IMR-90 (cell line): ENCODE measurements at regions not wholly inside any gene's neighbourhood (a gene's known extent, or its start where the extent isn't known, plus 50 kb on each side); places are given as distances from the start of the nearest gene placed in this dataset.

Experiments
- ATAC-seq: fragments of 200-7000 bp; cut with Tn5 transposase; 2 replicates; pipeline ENCODE4 v1.9.1; 2020; ENCODE audit warnings: low read depth, mild to moderate bottlenecking, moderate library complexity
- BruUV-seq: library from RNA; stranded (reverse); fragments of 400-500 nt; replicated peaks from 2 replicates; lab custom pipeline; 2021; lab: Mats Ljungman, UMichigan
- CTCF ChIA-PET: fragments of 300-600 bp; formaldehyde crosslinking; extraction: SDS; loops from one replicate; lab custom pipeline; 2021; ENCODE audit warnings: antibody characterized with exemption; lab: Yijun Ruan, JAX
- POLR2A ChIA-PET: fragments of 300-600 bp; sonication (Branson Sonifier 250); formaldehyde crosslinking; loops from one replicate; lab custom pipeline; 2022; ENCODE audit warnings: antibody characterized with exemption; ENCODE audit not compliant: unreplicated experiment; lab: Charles Lee
- DNase-seq: peaks from one replicate; pipeline ENCODE4 v3.0.0; 2013
- H2AFZ ChIP-seq: replicated peaks from 2 replicates; pipeline ENCODE3; 2013; ENCODE audit warnings: low read length, mild to moderate bottlenecking; ENCODE audit not compliant: poor library complexity
- H2AK5ac ChIP-seq: 2 replicates; pipeline ENCODE4 v1.6.1; 2013; ENCODE audit warnings: low read depth, low read length, inconsistent platforms
- H2AK9ac ChIP-seq: replicated peaks from 2 replicates; pipeline ENCODE3; 2013; ENCODE audit warnings: mild to moderate bottlenecking, low read depth, low read length, moderate library complexity; ENCODE audit not compliant: poor library complexity
- H2BK120ac ChIP-seq: 2 replicates; pipeline ENCODE4 v1.6.1; 2013; ENCODE audit warnings: low read depth, low read length, inconsistent platforms
- H2BK15ac ChIP-seq: 3 replicates; pipeline ENCODE4 v1.6.1; 2013; ENCODE audit warnings: low read depth, low read length, inconsistent platforms
- H2BK20ac ChIP-seq: 2 replicates; pipeline ENCODE4 v1.6.1; 2013; ENCODE audit warnings: low read depth, mild to moderate bottlenecking, inconsistent platforms, low read length, moderate library complexity
- H2BK5ac ChIP-seq: 2 replicates; pipeline ENCODE4 v1.6.1; 2013; ENCODE audit warnings: mild to moderate bottlenecking, low read depth, low read length, inconsistent platforms; ENCODE audit not compliant: poor library complexity, severe bottlenecking
- H3K14ac ChIP-seq: replicated peaks from 2 replicates; pipeline ENCODE4 v1.6.1; 2013; ENCODE audit warnings: low read depth, low read length, inconsistent platforms
- H3K18ac ChIP-seq: 2 replicates; pipeline ENCODE4 v1.6.1; 2013; ENCODE audit warnings: low read depth, low read length, control low read depth
- H3K23ac ChIP-seq: 2 replicates; pipeline ENCODE4 v1.6.1; 2013; ENCODE audit warnings: low read depth, low read length, inconsistent platforms
- H3K27ac ChIP-seq: 2 replicates; pipeline ENCODE4 v1.5.1; 2013; ENCODE audit warnings: mild to moderate bottlenecking, control low read depth, low read length; ENCODE audit not compliant: insufficient read depth
- H3K27me3 ChIP-seq: 2 replicates; pipeline ENCODE4 v1.6.1; 2013; ENCODE audit warnings: low read length; ENCODE audit not compliant: control insufficient read depth, insufficient read depth
- H3K36me3 ChIP-seq: 2 replicates; pipeline ENCODE4 v1.6.1; 2013; ENCODE audit warnings: low read length, mixed read lengths; ENCODE audit not compliant: control insufficient read depth, insufficient read depth
- H3K4ac ChIP-seq: 2 replicates; pipeline ENCODE4 v1.6.1; 2013; ENCODE audit warnings: low read depth, low read length, inconsistent platforms
- H3K4me1 ChIP-seq: 2 replicates; pipeline ENCODE4 v1.6.1; 2013; ENCODE audit warnings: low read length, mixed read lengths; ENCODE audit not compliant: control insufficient read depth, insufficient read depth
- H3K4me2 ChIP-seq: 2 replicates; pipeline ENCODE4 v1.6.1; 2013; ENCODE audit warnings: low read depth, mild to moderate bottlenecking, control low read depth, low read length, moderate library complexity
- H3K4me3 ChIP-seq: 2 replicates; pipeline ENCODE4 v1.5.1; 2013; ENCODE audit warnings: low read depth, mild to moderate bottlenecking, control low read depth, low read length, moderate library complexity; ENCODE audit not compliant: insufficient read depth
- H3K56ac ChIP-seq: 2 replicates; pipeline ENCODE4 v1.6.1; 2013; ENCODE audit warnings: low read length, inconsistent platforms; ENCODE audit not compliant: insufficient read depth; ENCODE audit errors: extremely low read depth
- H3K79me1 ChIP-seq, 2 experiments: 2 replicates each; pipeline ENCODE4 v1.6.1; 2013; ENCODE audit warnings: low read length in 2 of 2, inconsistent platforms in 1 of 2, low read depth in 1 of 2
- H3K9ac ChIP-seq: 2 replicates; pipeline ENCODE4 v1.6.1; 2013; ENCODE audit warnings: low read depth, low read length, control low read depth
- H3K9me1 ChIP-seq: 2 replicates; pipeline ENCODE4 v1.6.1; 2013; ENCODE audit warnings: low read length, inconsistent platforms; ENCODE audit not compliant: insufficient read depth
- H3K9me3 ChIP-seq: 2 replicates; pipeline ENCODE4 v1.6.1; 2013; ENCODE audit warnings: low read length; ENCODE audit not compliant: control insufficient read depth, insufficient read depth
- H4K20me1 ChIP-seq: 2 replicates; pipeline ENCODE4 v1.6.1; 2013; ENCODE audit warnings: low read length, inconsistent platforms; ENCODE audit not compliant: insufficient read depth
- H4K5ac ChIP-seq: 2 replicates; pipeline ENCODE4 v1.6.1; 2013; ENCODE audit warnings: mild to moderate bottlenecking, low read depth, low read length, control low read depth
- H4K8ac ChIP-seq, 2 experiments: 2 replicates each; pipeline ENCODE4 v1.6.1; 2013; ENCODE audit warnings: low read depth in 2 of 2, low read length in 2 of 2, control low read depth in 1 of 2, inconsistent platforms in 1 of 2
- H4K91ac ChIP-seq: 2 replicates; pipeline ENCODE4 v1.6.1; 2013; ENCODE audit warnings: low read depth, low read length, inconsistent platforms; ENCODE audit not compliant: insufficient read depth
- BHLHE40 ChIP-seq: fragments of 150-350 bp; IDR thresholded peaks from 2 replicates; pipeline ENCODE4 v1.6.1; 2016; ENCODE audit warnings: mild to moderate bottlenecking, low read depth, low read length
- CHD1 ChIP-seq: IDR thresholded peaks from 2 replicates; pipeline ENCODE4 v1.6.1; 2012; ENCODE audit warnings: low read depth, low read length, improper control_type of control experiment
- CTCF ChIP-seq: conservative IDR thresholded peaks from 2 replicates; pipeline ENCODE4 v1.5.1; 2012; ENCODE audit warnings: mild to moderate bottlenecking, low read depth, low read length, improper control_type of control experiment
- ELK1 ChIP-seq: fragments of 150-350 bp; IDR thresholded peaks from 2 replicates; pipeline ENCODE4 v1.6.1; 2016; ENCODE audit warnings: low read depth, mild to moderate bottlenecking, low read length, moderate library complexity, borderline replicate concordance
- MAZ ChIP-seq: IDR thresholded peaks from 2 replicates; pipeline ENCODE4 v1.6.1; 2012; ENCODE audit warnings: low read depth, mild to moderate bottlenecking, low read length, improper control_type of control experiment, moderate library complexity, borderline replicate concordance
- NFE2L2 ChIP-seq: fragments of 150-350 bp; IDR thresholded peaks from 2 replicates; pipeline ENCODE4 v1.6.1; 2016; ENCODE audit warnings: low read depth, mild to moderate bottlenecking, low read length
- POLR2A ChIP-seq: IDR thresholded peaks from 2 replicates; pipeline ENCODE4 v1.6.1; 2012; ENCODE audit warnings: mild to moderate bottlenecking, low read depth, low read length
- RAD21 ChIP-seq: IDR thresholded peaks from 2 replicates; pipeline ENCODE4 v1.6.1; 2012; ENCODE audit warnings: low read length, improper control_type of control experiment
- RCOR1 ChIP-seq: IDR thresholded peaks from 2 replicates; pipeline ENCODE4 v1.6.1; 2012; ENCODE audit warnings: mild to moderate bottlenecking, low read length, improper control_type of control experiment; ENCODE audit not compliant: insufficient replicate concordance
- WGBS, 2 experiments: methylation state at CpG; one replicate each; pipeline versions ENCODE4 v1.1.5 to v1.1.7; 2013; ENCODE audit warnings: missing lambda C conversion rate in 2 of 2; ENCODE audit not compliant: insufficient read length in 1 of 2; ENCODE audit errors: extremely low coverage in 2 of 2; 5-methylcytosine and 5-hydroxymethylcytosine counted together
- dilution Hi-C: fragments of 300-500 bp; cut with HindIII; formaldehyde crosslinking; loops from one replicate; pipeline ENCODE4 v1.14.3; 2018; ENCODE audit warnings: low sequenced_read_pairs; ENCODE audit not compliant: unreplicated experiment
- in situ Hi-C: fragments of 300-500 bp; cut with MboI; formaldehyde crosslinking; loops from 3 replicates; pipeline ENCODE4 v1.14.3; 2019; ENCODE audit warnings: low sequenced_read_pairs, inconsistent platforms, mixed read lengths
- intact Hi-C: fragments of 100-400 bp; cut with micrococcal nuclease; formaldehyde crosslinking; loops from 2 replicates; pipeline ENCODE4 v1.10.0; 2022

GRCh38 chr3:145721273-145721805 lies 439.6 kb downstream of the PLOD2 start:
- no peak for DNase-seq
- Histone ChIP-seq H3K4ac (no peak overlapping the region), H4K5ac (no peak overlapping the region), H2AK9ac (no peak overlapping the region), H3K27me3 (no peaks in the 10 kb centered on the region), H4K8ac (no peak overlapping the region), H3K9ac (no peak overlapping the region), H2AK5ac (no peak overlapping the region), H3K36me3 (no peaks in the 10 kb centered on the region), H3K9me3 (no peaks in the 10 kb centered on the region), H4K20me1 (no peaks in the 10 kb centered on the region), H4K91ac (no peak overlapping the region), H3K4me3 (no peak overlapping the region), H2AFZ (no peak overlapping the region), H2BK20ac (no peak overlapping the region), H3K27ac (no peak overlapping the region), H3K4me1 (no peaks in the 10 kb centered on the region), H3K9me1 (no peaks in the 10 kb centered on the region), H2BK5ac (no peak overlapping the region), H3K56ac (no peak overlapping the region), H2BK120ac (no peak overlapping the region), H3K23ac (no peak overlapping the region), H3K18ac (no peak overlapping the region), H3K14ac (no peak overlapping the region), H3K4me2 (no peak overlapping the region), H3K79me1 (no peaks in the 10 kb centered on the region), H2BK15ac (no peak overlapping the region)
- dilution Hi-C loops (no loop called here), intact Hi-C loops (no loop called here), in situ Hi-C loops (no loop called here)
- ChIA-PET CTCF (no interaction called here), POLR2A (no interaction called here)
- no peak for ATAC-seq
- no TSS peak for BruUV-seq
- WGBS, 2 experiments, result 100% methylated on average over 1 of the region's 3 CpGs; no CpG with 5 or more reads in 1 of the 2 experiments
- no peak for TF ChIP-seq BHLHE40
- no peak for TF ChIP-seq MAZ
- no peak for TF ChIP-seq RAD21
- TF ChIP-seq POLR2A, result no peak
- no peak for TF ChIP-seq NFE2L2
- no peak for TF ChIP-seq ELK1
- no peak for TF ChIP-seq RCOR1
- TF ChIP-seq CTCF, result no peak
- TF ChIP-seq CHD1, result no peak
